Lower leg skin (tissue), 4 donors: ENCODE measurements at regions not wholly inside any gene's neighbourhood (a gene's known extent, or its start where the extent isn't known, plus 50 kb on each side); places are given as distances from the start of the nearest gene placed in this dataset.
A peak's percentile ranks its signal among the peaks of the same experiment; 100 is the strongest.

Experiments
- DNase-seq, 2 donors: peaks; one replicate each; pipeline ENCODE4 v3.0.0-alpha.2; 2019; ENCODE audit warnings: low spot score in 2 of 2
- H3K4me3 ChIP-seq: fragments of 200-600 bp; sonication (generic); 2 replicates; pipeline ENCODE4 v1.5.1; 2017; ENCODE audit warnings: mild to moderate bottlenecking, low read depth; ENCODE audit not compliant: poor library complexity, severe bottlenecking
- CTCF ChIP-seq, 3 donors: fragments of 450-650 bp; IDR thresholded peaks; one replicate each; pipeline ENCODE4 v1.5.1; 2016; ENCODE audit warnings: antibody characterized with exemption in 3 of 3, mild to moderate bottlenecking in 3 of 3, moderate library complexity in 2 of 3
- POLR2A ChIP-seq, 2 donors: fragments of 450-650 bp; IDR thresholded peaks; one replicate each; pipeline ENCODE4 v1.6.1; 2016 to 2017; ENCODE audit warnings: antibody characterized with exemption in 2 of 2, mild to moderate bottlenecking in 1 of 2, moderate library complexity in 1 of 2
- WGBS, 2 donors: methylation state at CpG; one replicate each; pipeline ENCODE4 v1.1.5; 2018; 5-methylcytosine and 5-hydroxymethylcytosine counted together
- intact Hi-C: fragments of 100-400 bp; cut with DNase I; formaldehyde crosslinking; loops from one replicate; pipeline ENCODE4 v1.15.0; 2023; ENCODE audit warnings: low total_unique reads

GRCh38 chr9:126219648-126220063, 107.0 kb upstream of the MVB12B start:
- TF ChIP-seq CTCF (IDR thresholded peaks at IDR 0.05) (no peak), POLR2A (IDR thresholded peaks at IDR 0.05) (no peak)
- no peak overlapping the region for H3K4me3 ChIP-seq
- 83 to 86% methylated on average over 11 of the region's 11 CpGs for WGBS, 2 donors
- intact Hi-C loops = loop anchor here (10.0 kb wide), 1 partner anchor 665 kb away; no protein-coding TSS in a partner anchor
- DNase-seq = peak in 1 of 2 donors; percentile 72

- no peak for TF ChIP-seq CTCF (IDR thresholded peaks at IDR 0.05)
- no peak for TF ChIP-seq POLR2A (IDR thresholded peaks at IDR 0.05)
- 78 to 87% methylated on average over 2 of the region's 2 CpGs for WGBS, 2 donors
- H3K4me3 ChIP-seq = no peak overlapping the region
- no peak for DNase-seq
- intact Hi-C loops = loop anchor here (10.0 kb wide), 1 partner anchor 667 kb away; no protein-coding TSS in a partner anchor
Measured at GRCh38 chr9:126221480-126221879, 105.1 kb upstream of the MVB12B start.

GRCh38 chr9:126222363-126222834, 104.2 kb upstream of the MVB12B start:
- no peak for DNase-seq
- intact Hi-C loops = loop anchor here (10.0 kb wide), 1 partner anchor 668 kb away; no protein-coding TSS in a partner anchor
- 8 to 10% methylated on average over 26 of the region's 26 CpGs for WGBS, 2 donors
- TF ChIP-seq CTCF (IDR thresholded peaks at IDR 0.05) (no peak), POLR2A (IDR thresholded peaks at IDR 0.05) (no peak)
- H3K4me3 ChIP-seq = no peak overlapping the region

- no peak overlapping the region for H3K4me3 ChIP-seq
- intact Hi-C loops = loop anchor here (10.0 kb wide), 1 partner anchor 668 kb away; no protein-coding TSS in a partner anchor
- TF ChIP-seq POLR2A (IDR thresholded peaks at IDR 0.05) (no peak), CTCF (IDR thresholded peaks at IDR 0.05) (no peak)
- DNase-seq = peak in 1 of 2 donors; percentile 64
- 38 to 55% methylated on average over 22 to 27 of the region's 29 CpGs for WGBS, 2 donors
Measured at GRCh38 chr9:126222835-126223431, 103.7 kb upstream of the MVB12B start.

- 79 to 85% methylated on average over 5 to 6 of the region's 6 CpGs for WGBS, 2 donors
- TF ChIP-seq CTCF (IDR thresholded peaks at IDR 0.05) = no peak
- TF ChIP-seq POLR2A (IDR thresholded peaks at IDR 0.05) = no peak
- intact Hi-C loops = loop anchor here (10.0 kb wide), 1 partner anchor 669 kb away; no protein-coding TSS in a partner anchor
- DNase-seq = peak in 1 of 2 donors; percentile 67
- no peak overlapping the region for H3K4me3 ChIP-seq
Measured at GRCh38 chr9:126223798-126224531, 102.7 kb upstream of the MVB12B start.
